ENCODE measurements at regions not wholly inside any gene's neighbourhood (a gene's known extent, or its start where the extent isn't known, plus 50 kb on each side); places are given as distances from the start of the nearest gene placed in this dataset.

DNA sequence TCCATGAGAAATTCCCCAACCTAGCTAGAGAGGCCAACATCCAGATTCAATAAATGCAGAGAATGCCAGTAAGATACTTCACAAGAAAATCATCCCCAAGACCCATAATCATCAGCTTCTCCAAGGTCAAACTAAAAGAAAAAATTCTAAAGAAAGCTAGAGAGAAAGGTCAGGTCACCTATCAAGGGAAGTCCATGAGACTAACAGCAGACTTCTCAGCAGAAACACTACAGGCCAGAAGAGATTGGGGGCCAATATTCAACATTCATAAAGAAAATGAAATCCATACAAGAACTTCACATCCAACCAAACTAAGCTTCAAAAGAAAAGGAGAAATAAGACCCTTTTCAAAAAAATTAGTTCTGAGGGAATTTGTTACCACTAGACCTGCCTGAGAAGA, 118.8 kb upstream of the ANXA10 start:
- Histone ChIP-seq H3K36me3 (ENCODE audit: control insufficient read depth in 2 of 2, insufficient read depth in 1 of 2, low read length in 2 of 2) (no peaks in the 10 kb centered on the region), H3K4me1 (ENCODE audit: control insufficient read depth, insufficient read depth, low read length) (no peaks in the 10 kb centered on the region), H3K9me3 (ENCODE audit: control insufficient read depth, insufficient read depth, low read depth, low read length) (no peaks in the 10 kb centered on the region), H3K27ac (ENCODE audit: extremely low read depth, low read depth, low read length) (no peak overlapping the region), H3K4me3 (ENCODE audit: low read depth, low read length) (no peak overlapping the region)
- TF ChIP-seq ZNF266 (tag by site-specific recombination; IDR thresholded peaks at IDR 0.05; ENCODE audit: low read depth) (no peak), ZNF629 (tag by site-specific recombination; IDR thresholded peaks at IDR 0.05) (no peak), ZXDB (tag by site-specific recombination; IDR thresholded peaks at IDR 0.05) (no peak), TRIM28 (IDR thresholded peaks at IDR 0.05; ENCODE audit: borderline replicate concordance, low read length) (no peak), ZFP69B (tag by site-specific recombination; IDR thresholded peaks at IDR 0.05) (no peak), SP7 (tag by site-specific recombination; IDR thresholded peaks at IDR 0.05) (no peak), ZNF704 (tag by site-specific recombination; IDR thresholded peaks at IDR 0.05) (no peak), IKZF3 (tag by site-specific recombination; IDR thresholded peaks at IDR 0.05) (no peak), ZBTB49 (tag by site-specific recombination; IDR thresholded peaks at IDR 0.05; ENCODE audit: low read depth) (no peak)
- CTCF ChIA-PET, result no interaction called here
- POLR2A ChIA-PET, result no interaction called here

DNA sequence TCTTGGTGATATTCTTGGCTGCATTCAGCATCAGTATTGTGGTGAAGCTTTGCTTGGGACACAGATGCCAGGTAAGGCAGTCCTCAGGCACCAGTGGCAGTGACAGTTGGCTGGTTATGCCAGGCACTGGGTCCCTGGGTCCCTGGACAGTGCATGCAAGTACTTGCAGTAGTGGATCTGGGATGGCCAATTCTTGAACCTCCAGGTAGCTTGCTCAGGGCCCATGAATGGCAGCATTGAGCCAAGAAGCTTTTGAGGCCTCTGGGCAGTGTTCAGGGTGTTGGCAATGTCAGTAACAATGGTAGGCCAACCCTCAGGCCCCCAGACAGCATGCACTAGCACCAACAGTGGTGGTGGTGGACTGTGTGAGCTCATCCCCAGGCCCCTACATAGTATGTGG, 106.8 kb upstream of the ANXA10 start:
- no peaks in the 10 kb centered on the region for H3K36me3 ChIP-seq (ENCODE audit: control insufficient read depth in 2 of 2, insufficient read depth in 1 of 2, low read length in 2 of 2)
- H3K27ac ChIP-seq (ENCODE audit: extremely low read depth, low read depth, low read length), result no peak overlapping the region
- no peak for TF ChIP-seq ZNF664 (tag by site-specific recombination; IDR thresholded peaks at IDR 0.05)
- no peak for TF ChIP-seq ZNF37A (tag by site-specific recombination; IDR thresholded peaks at IDR 0.05)
- TF ChIP-seq ZFHX2 (tag by site-specific recombination; conservative IDR thresholded peaks at IDR 0.05), result no peak
- TF ChIP-seq BCL11B (tag by site-specific recombination; IDR thresholded peaks at IDR 0.05; ENCODE audit: low read depth), result no peak
- no peak for TF ChIP-seq ZNF155 (tag by site-specific recombination; IDR thresholded peaks at IDR 0.05)
- TF ChIP-seq ZBTB6 (tag by site-specific recombination; IDR thresholded peaks at IDR 0.05), result no peak
- no peak for TF ChIP-seq ZBTB44 (tag by site-specific recombination; IDR thresholded peaks at IDR 0.05)
- TF ChIP-seq EGR2 (tag by site-specific recombination; IDR thresholded peaks at IDR 0.05; ENCODE audit: low read depth), result no peak
- no peak for TF ChIP-seq ZNF324 (tag by site-specific recombination; IDR thresholded peaks at IDR 0.05)
- no peak for TF ChIP-seq ZIC2 (tag by site-specific recombination; IDR thresholded peaks at IDR 0.05)
- no peak for TF ChIP-seq BCL11A (tag by site-specific recombination; IDR thresholded peaks at IDR 0.05; ENCODE audit: low read depth)
- TF ChIP-seq ZBTB8A (tag by site-specific recombination; IDR thresholded peaks at IDR 0.05), result no peak
- TF ChIP-seq ZNF354C (tag by site-specific recombination; IDR thresholded peaks at IDR 0.05; ENCODE audit: borderline replicate concordance, low read depth), result no peak
- TF ChIP-seq ZNF629 (tag by site-specific recombination; IDR thresholded peaks at IDR 0.05), result no peak
- TF ChIP-seq, protein P1, sequence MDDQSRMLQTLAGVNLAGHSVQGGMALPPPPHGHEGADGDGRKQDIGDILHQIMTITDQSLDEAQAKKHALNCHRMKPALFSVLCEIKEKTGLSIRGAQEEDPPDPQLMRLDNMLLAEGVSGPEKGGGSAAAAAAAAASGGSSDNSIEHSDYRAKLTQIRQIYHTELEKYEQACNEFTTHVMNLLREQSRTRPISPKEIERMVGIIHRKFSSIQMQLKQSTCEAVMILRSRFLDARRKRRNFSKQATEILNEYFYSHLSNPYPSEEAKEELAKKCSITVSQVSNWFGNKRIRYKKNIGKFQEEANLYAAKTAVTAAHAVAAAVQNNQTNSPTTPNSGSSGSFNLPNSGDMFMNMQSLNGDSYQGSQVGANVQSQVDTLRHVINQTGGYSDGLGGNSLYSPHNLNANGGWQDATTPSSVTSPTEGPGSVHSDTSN (CRISPR knock-in tag; IDR thresholded peaks at IDR 0.05), result no peak
- TF ChIP-seq ZNF341 (tag by site-specific recombination; IDR thresholded peaks at IDR 0.05; ENCODE audit: low read depth), result no peak
- ChIA-PET CTCF (no interaction called here), POLR2A (no interaction called here)
- H3K4me3 ChIP-seq (ENCODE audit: low read depth, low read length), result no peak overlapping the region
- no peaks in the 10 kb centered on the region for H3K4me1 ChIP-seq (ENCODE audit: control insufficient read depth, insufficient read depth, low read length)
- no peaks in the 10 kb centered on the region for H3K9me3 ChIP-seq (ENCODE audit: control insufficient read depth, insufficient read depth, low read depth, low read length)
